IPS DF 4.7 (cell line): ENCODE measurements at regions not wholly inside any gene's neighbourhood (a gene's known extent, or its start where the extent isn't known, plus 50 kb on each side); places are given as distances from the start of the nearest gene placed in this dataset.
"Not testable (repeated sequence)": the region's sequence is repeated elsewhere in the genome, so short reads cannot be mapped to it uniquely, and the experiment has no call there.

Experiments used
- DNase-seq: peaks from one replicate; pipeline ENCODE4 v3.0.0-alpha.2; 2013; ENCODE audit warnings: low spot score; ENCODE audit errors: extremely low read depth

GRCh38 chr7:113402005-113402404 is 283.7 kb upstream of the SMIM30 start:
- no peak for DNase-seq

DNA sequence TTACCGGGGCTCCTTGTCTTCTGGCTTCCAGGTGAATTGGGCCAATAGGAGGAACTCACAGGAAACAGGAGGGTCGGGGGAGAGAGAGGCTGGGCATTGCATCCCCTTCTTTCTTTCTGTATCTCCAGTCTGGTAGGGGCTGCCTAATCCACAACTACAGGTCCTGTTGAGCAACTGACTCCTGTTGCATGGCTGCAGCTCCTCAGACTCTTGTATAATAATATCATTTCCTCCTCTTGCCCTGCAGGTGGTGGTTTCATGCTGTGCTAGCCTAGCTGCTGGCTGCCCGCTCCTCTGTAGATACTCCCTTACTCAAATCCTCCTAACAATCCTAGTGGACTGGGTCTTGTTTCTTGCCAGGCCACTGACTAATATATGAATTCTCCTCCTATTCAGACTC is 276.5 kb upstream of the SMIM30 start:
- peak; percentile 71 for DNase-seq

GRCh38 chr7:113392841-113393540 is 274.6 kb upstream of the SMIM30 start:
- DNase-seq: no peak

DNA sequence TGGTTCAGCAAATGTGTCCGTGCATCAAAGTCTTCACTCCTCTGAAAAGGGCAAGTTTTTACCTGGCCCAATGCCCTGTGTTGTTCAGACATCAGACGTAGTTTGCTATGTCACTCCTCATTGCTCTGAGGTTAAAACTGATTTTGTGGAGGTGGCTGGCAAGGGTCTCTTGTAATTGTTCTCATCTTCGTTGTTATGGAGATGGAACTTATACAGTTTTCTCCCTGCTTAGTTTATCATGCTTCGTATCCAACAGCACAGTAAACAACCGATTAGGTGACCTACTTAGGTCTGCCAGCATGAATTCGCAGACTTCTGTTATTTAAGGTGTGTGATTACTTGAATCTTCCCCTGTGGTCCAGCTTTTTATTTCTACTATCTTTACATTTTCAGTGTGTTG is 274.1 kb upstream of the SMIM30 start:
- DNase-seq: no peak

GRCh38 chr7:113389112-113389646 is 270.8 kb upstream of the SMIM30 start:
- DNase-seq: no peak

DNA sequence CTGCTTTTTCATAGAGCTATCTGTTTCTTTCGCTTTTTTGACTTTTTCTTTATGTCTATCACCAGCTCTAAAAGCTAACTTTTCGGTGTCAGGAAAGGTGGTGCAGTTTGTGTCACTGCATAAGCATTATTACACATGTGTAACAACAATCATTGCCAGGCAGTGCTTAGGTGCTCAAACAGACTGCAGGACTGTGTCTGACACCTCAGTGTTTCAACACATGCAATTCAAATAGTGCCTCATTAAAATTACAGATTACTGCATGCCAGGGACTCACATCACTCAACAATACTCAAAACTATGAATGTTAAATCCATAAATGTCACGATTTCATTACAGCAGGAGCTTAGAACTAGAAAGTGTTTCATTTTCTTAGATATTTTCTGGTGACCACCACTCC is 265.3 kb upstream of the SMIM30 start:
- DNase-seq: no peak

GRCh38 chr7:113379746-113380145 is 261.4 kb upstream of the SMIM30 start:
- DNase-seq: no peak

DNA sequence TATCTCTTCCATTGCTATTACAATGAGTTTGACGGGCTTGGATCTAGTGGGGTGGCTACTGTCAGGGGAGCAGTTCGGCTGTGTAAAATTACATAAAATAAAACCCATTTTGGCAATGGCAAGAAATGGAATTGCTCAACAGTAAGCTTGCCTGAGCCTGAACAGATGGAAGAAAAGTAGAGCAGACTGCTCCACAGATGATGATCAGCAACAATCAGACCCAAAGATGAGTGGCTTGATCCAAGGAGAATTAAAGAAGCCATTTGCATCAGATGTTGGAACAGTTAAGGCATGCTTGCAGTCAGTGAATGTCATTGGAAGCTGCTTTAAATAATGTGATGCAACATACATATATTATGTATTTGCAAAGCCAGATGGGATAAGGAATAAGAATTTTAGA is 256.6 kb upstream of the SMIM30 start:
- DNase-seq: no peak

- DNase-seq: no peak
Observed at GRCh38 chr7:113373863-113374262, 255.5 kb upstream of the SMIM30 start.

GRCh38 chr7:113371416-113372043 is 253.2 kb upstream of the SMIM30 start:
- DNase-seq: no peak

DNA sequence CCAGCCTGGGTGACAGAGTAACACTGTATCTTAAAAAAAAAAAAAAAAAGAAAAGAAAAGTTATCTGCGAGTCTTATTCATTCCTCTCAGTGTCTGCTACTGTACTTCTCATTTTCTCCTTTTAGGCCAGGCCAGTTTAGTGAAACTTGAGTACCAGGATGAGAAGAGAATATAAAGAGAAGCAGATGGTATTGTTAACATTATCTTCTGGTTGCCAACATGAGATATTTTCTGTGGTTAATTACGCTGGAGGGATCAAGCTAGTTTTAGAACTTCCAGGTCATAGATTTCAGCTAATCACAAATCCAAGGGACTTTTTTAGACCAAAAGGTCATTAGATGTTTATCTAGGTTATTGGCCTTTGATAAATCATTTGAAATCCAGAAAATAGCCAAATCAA is 252.6 kb upstream of the SMIM30 start:
- no peak for DNase-seq

DNA sequence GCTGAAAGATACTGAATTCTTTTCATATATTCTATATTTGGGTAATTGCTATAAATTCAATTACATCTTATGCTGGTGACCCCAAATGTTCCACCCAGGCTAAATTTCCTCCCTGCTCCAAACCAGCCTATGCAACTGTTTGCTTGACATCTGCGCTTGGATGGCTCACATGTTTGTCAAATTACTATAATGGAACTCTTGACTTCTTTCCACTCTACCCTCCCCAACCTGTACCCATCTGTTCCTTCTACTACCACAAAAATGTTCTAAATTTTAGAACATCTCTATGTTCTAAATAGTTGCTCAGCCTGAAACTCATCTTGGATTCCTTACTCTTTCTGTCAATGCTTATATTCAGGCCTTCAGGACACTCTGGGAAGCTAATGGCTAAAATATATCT is 249.9 kb upstream of the SMIM30 start:
- no peak for DNase-seq

DNA sequence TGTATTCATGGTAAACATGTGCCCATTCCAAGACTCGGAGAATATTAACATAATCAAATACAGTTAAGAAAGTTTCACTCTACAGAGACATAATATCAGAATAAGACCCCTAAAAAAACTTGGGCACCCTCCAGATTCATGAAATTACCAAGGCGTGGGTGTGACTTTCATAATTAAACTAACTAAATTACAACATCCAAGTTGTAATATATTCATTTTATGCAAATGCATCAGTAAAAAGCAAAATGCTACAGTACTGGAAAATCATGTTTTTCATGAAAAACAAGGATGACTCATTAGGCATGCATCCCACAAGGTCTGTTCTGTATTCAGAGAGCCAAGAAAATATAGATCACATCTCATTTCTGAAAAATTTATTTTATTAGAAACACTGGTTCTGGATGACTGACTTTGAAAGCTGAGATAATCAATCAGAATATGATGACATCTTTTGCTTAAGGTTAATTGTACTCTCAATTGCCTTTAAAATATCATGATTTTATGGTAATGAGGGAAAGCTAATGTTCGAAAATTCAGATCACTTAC is 248.8 kb upstream of the SMIM30 start:
- no peak for DNase-seq

GRCh38 chr7:113366122-113366521 is 247.8 kb upstream of the SMIM30 start:
- DNase-seq: peak; percentile 7

DNA sequence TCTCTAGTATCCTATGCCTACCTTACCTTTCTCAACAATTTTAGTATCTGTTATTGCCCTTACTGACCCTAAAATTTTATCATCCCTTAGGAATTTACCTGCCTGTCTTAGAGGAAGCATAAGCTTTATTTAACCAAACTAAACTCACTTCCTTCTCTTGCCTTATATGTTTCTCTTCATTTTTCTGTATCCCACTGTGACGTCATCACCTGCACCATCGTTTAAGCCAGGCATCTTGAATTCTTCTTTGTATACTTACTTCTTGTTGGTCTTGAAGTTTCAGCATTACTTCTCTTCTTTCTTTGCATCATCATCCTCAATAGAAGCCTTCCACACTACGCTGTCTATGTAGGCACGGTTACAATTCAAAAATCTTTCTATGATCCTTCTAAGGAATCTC is 231.0 kb upstream of the SMIM30 start:
- DNase-seq: no peak

- no peak for DNase-seq
Observed at GRCh38 chr7:113339661-113340060, 221.3 kb upstream of the SMIM30 start.

DNA sequence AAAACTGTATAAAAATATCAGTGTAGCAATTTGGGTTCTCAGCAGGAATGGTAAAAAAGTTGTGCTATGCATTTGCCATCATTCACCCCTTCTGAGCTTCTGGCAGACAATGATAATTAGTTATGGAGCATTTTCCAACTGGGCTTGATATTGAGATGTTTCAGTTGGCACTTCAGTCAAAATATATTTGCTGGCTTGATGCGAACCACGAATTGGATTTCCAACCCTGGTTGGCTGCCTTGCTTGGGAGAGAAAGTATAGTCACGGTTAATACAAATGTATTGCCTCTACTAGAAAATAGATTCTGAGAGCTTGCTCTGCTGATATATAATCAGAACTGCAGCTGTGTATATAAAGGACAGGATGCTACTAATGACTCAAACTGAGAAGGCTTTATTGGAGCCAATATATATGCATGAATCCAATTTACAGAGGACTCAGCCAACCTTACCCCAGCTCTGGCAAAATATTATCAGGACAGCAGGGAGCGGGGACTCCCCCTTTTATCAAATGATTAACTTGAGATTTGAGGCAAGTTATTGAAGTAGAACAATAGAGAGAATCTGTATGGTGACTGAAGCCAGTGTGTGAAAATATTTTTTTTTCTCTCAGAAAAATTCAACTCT is 219.8 kb upstream of the SMIM30 start:
- no peak for DNase-seq

DNA sequence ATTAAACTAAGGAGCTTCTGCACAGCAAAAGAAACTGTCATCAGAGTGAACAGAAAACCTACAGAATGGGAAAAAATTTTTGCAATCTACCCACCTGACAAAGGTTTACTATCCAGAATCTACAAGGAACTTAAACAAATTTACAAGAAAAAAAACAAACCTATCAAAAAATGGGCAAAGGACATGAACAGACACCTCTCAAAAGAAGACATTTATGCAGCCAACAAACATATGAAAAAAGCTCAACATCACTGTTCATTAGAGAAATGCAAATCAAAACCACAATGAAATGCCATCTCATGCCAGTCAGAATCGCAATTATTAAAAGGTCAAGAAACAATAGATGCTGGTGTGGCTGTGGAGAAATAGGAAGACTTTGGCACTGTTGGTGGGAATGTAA is 218.5 kb upstream of the SMIM30 start:
- DNase-seq: not testable (repeated sequence)

DNA sequence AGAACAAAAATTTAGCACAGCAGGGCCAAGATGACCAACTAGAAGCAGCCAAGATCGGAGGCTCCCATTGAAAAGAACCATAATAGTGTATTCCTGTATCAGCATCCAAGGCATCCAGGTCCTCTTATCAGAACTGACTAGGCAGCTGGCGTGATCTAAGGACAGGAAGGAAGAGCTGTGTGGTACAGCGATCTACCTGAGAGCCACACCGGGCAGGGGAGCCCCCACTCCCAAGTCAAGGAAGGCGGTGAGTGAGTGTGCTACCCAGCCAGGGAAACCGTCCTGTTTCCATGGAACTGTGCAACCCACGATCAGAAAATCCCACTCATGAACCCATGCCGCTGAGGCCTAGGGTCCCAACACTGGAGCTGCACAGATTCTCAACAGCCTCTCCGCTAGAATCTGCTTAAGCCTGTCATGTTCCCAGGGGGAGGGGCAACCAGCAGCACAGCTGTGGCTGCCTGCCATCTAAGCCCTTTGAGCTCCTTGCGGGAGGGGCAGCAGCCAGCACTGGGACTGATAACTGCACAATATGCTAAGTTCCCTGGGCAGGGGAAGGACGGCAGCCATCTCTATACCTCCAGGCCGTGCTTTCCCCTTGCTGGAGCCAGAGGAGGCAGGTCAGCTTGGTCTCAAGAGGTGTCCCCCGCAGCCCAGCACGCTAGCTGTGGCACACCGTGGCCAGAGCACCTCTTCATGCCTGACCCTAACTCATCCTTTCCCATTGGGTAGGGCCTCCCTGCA is 213.0 kb upstream of the SMIM30 start:
- peak; percentile 5 for DNase-seq

- DNase-seq: no peak
Observed at GRCh38 chr7:113321201-113321600, 202.8 kb upstream of the SMIM30 start.

GRCh38 chr7:113320419-113320818 is 202.1 kb upstream of the SMIM30 start:
- DNase-seq: no peak

- no peak for DNase-seq
Observed at GRCh38 chr7:113314594-113314993, 196.2 kb upstream of the SMIM30 start.
